ENCODE measurements at regions not wholly inside any gene's neighbourhood (a gene's known extent, or its start where the extent isn't known, plus 50 kb on each side); places are given as distances from the start of the nearest gene placed in this dataset.

- intact Hi-C loops (cut with micrococcal nuclease) = no loop called here
Measured at GRCh38 chr7:98679741-98680140, 62.7 kb downstream of the NPTX2 start.

- intact Hi-C loops (cut with micrococcal nuclease) = no loop called here
Measured at GRCh38 chr7:98681511-98681910, 64.4 kb downstream of the NPTX2 start.

DNA sequence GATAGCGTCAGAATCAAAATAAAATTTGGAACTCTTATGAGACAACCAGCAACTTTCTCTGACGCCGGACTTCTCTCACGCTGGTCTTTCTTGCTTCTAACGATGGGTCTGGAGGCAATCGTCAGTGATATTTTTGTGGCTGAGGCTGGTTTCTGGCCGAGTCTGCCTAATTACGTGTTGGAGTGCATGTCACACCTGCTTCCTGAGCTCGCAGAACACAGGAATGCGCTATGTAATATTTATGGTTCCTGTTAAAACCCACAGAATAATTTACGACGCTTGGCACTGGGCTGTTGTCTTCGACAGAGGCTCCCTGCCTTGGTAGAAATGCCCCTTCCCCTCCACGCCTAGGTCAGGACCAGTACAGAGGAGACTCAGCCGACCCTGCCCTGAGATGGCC is 64.9 kb downstream of the NPTX2 start:
- intact Hi-C loops (cut with micrococcal nuclease) = no loop called here

GRCh38 chr7:98683514-98683913 is 66.4 kb downstream of the NPTX2 start:
- intact Hi-C loops (cut with micrococcal nuclease) = no loop called here

GRCh38 chr7:98685541-98685940 is 68.5 kb downstream of the NPTX2 start:
- intact Hi-C loops (cut with micrococcal nuclease) = no loop called here

DNA sequence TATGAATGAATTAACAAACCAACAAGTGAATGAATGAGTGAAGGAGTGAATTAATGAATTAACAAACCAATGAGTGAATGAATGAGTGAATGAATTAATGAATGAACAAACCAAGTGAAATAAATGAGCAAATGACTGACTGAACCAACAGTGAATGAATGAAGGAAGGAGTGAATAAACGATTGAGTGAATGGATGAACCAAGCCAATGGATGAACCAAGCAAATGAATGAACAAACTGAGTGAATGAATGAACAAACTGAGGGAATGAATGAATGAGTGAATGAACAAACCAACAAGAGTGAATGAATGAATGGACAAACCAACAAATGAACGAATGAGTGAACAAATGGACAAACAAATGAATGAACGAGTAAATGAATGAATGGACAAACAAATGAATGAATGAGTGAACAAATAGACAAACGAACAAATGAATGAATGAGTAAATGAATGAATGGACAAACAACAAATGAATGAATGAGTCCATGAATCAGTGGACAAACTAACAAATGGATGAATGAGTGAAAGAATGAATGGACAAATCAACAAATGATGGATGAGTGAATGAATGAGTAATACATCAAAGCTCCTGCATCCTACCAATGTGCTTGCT is 69.5 kb downstream of the NPTX2 start:
- intact Hi-C loops (cut with micrococcal nuclease) = no loop called here

- intact Hi-C loops (cut with micrococcal nuclease) = no loop called here
Measured at GRCh38 chr7:98687111-98687751, 70.1 kb downstream of the NPTX2 start.

DNA sequence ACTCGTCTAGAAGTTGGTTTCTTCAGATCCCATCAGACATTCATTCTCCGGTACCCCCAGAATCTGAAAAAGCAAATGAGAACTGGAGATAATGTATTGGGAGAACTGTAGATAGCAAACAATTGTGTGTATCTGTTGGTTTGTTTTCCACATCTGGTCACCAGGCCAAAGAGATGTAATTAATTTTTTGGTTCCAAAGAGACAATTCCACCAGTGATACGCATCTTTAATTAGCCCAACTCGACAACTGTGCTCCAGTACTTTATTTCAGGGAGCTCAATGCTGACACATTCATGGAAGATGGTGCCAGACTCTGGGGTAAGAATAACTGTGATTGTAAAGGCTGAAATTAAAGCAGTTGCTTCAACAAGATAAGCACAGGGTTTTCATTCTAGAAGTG is 74.5 kb downstream of the NPTX2 start:
- intact Hi-C loops (cut with micrococcal nuclease) = no loop called here

DNA sequence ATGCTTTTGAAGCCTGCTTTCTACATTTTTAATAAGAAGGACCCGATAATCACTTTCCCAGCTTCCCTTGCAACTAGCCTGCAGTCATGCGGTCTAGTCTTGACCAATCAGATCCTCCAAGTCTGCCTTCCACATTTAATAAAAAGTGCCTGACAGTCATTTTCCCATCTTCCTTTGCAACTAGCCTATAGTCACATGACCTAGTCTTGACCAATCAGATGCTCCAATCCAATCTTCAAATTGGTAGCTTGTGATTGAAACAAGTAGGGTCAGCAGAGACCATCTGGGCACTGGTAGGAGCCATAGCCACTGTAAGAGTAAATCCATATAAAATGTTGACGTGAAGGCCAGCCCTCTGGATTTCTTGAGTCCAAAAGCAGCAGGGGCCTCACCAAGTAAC is 80.0 kb downstream of the NPTX2 start:
- intact Hi-C loops (cut with micrococcal nuclease) = no loop called here

DNA sequence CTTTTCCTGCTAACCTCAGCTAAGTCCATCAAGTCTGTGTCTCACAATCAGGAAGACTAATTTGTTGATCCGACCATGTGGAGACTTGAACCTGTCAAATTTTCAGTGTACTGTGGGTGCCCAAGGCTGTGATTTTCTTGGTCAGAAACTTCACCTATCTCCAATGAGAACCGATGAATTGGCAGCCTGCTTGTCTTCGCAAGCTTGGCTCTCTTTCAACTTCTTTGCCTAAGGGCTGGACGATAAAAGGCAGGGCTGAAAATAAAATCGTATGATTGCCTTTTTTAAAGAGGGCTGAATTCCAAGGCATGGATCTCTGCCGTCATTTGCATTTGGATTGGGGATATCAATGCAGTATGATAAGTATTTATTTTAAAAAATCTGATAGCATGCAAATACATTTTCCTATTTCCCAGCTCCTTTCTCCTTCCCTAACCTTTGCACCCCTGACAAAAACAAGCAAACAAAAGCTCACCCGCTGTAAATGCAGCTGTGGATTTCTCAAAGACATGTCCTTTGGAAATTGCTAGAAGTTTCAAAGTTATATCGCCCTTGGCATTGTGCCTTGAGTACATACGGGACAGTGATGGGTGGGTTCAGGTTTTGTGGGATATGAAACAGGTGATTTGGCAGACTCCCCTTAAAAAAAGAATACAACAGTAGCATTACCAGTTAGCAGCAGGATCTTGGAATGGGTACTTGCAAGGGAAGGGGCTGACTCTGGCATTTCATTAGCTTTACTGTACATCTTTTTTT is 80.6 kb downstream of the NPTX2 start:
- intact Hi-C loops (cut with micrococcal nuclease) = no loop called here

- intact Hi-C loops (cut with micrococcal nuclease) = no loop called here
Measured at GRCh38 chr7:98698976-98699375, 81.9 kb downstream of the NPTX2 start.

DNA sequence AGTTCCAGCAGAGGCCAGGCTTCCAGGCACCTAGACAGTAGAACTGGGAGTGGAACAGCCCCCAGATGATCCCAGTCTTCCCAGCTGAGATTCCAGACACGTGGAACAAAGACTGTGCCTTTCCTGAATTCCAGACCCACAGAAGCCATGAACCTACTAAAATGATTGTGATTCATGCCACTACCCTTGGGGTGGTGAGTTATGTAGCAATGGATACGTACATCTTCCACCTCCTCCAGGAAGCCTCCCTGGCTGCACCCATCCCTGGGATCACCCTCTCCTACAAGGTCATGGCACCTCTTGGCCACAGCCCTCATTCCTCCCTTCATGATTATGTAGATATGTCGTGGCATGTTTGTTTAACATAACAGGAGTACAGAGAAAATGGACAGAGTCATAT is 83.4 kb downstream of the NPTX2 start:
- intact Hi-C loops (cut with micrococcal nuclease) = no loop called here

GRCh38 chr7:98701372-98701771 is 84.3 kb downstream of the NPTX2 start:
- intact Hi-C loops (cut with micrococcal nuclease) = no loop called here

DNA sequence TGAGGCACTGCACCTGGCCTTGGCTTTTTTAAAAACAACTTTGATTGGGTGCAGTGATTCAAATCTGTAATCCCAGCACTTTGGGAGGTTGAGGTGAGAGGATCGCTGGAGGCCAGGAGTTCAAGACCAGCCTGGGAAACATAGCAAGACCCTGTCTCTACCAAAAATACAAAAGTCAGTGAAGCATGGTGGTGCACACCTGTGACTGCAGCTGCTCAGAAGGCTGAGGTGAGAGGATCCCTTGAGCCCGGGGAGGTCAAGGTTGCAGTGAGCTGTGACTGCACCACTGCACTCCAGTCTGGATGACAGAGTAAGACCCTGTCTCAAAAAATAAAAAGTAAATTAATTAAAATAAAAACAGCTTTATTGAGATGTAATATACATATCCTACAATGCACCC is 84.9 kb downstream of the NPTX2 start:
- intact Hi-C loops (cut with micrococcal nuclease) = no loop called here

- intact Hi-C loops (cut with micrococcal nuclease) = no loop called here
Measured at GRCh38 chr7:98703916-98704315, 86.8 kb downstream of the NPTX2 start.

DNA sequence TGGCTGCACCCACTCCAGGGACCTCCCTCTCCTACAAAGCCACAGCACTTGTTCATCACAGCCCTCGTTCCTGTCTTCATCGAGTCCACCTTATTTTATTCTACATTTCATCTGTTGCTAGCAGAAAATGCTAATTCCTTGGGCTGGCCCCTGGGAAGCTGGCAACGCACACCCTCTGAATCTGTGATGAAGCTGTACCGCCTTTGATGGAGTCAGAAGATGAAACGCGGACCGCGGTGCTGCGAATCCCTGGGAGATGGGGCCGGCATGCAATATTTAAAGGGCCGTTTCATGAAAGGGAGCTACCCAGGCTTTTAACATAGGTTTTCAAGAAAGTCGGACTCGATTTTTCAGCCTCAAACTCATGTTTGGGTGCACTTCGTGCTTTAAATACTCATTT is 88.5 kb downstream of the NPTX2 start:
- intact Hi-C loops (cut with micrococcal nuclease) = no loop called here

DNA sequence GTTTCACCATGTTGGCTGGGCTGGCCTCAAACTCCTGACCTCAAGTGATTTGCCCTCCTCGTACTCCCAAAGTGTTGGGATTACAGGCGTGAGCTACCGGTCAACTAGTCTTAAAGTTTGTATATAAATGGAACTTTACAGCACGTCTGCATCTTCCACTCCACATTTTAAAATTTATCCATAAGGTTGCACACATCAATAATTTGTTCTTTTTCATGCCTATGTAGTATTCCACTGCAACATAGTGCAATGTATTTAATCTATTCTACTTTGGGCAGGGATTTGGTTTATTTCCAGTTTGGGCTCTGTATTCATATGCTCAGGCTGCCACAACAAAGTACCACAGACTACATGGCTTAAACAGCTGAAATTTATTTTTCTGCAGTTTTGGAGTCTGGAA is 90.0 kb downstream of the NPTX2 start:
- intact Hi-C loops (cut with micrococcal nuclease) = no loop called here

DNA sequence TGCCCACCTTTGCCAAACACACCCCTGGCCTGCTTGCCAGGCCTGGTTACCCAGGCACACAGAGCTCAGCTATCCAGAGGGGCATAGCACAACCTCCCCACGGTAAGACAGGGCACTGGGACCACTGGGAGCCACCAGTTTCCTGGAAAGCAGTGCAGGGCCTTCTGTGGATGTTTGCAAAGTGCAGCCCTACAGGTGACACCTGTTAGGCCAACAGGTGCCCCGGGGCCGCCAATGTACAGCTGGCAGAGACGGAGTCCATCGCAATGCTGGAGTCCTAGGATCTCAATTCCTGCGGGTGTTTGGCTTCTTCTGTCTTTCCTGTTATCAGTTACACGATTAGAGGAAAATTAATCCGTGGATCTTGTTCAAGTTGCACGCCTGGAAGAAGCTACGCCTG is 94.9 kb downstream of the NPTX2 start:
- intact Hi-C loops (cut with micrococcal nuclease) = no loop called here

- intact Hi-C loops (cut with micrococcal nuclease) = no loop called here
Measured at GRCh38 chr7:98713165-98713810, 96.2 kb downstream of the NPTX2 start.

GRCh38 chr7:98719396-98719795 is 102.3 kb downstream of the NPTX2 start:
- intact Hi-C loops (cut with micrococcal nuclease) = no loop called here

- intact Hi-C loops (cut with micrococcal nuclease) = no loop called here
Measured at GRCh38 chr7:98722402-98722801, 105.3 kb downstream of the NPTX2 start.

DNA sequence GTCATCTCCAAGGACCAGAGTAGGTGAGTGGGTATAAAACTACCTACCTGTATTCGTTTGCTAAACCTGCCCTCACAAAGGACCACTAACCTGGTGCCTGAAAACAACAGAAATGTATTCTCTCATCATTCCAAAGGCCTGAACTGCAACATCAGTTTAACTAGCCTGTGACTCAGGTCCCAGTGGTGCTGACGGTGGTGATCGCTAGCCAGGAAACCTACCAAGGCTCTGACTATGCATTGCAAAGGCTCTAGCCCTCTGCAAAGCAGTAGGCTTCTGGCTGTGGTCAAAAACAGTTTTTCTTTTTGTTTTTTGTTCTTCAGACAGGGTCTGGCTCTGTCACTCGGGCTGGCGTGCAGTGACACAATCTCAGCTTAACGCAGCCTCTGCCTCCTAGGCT is 107.5 kb downstream of the NPTX2 start:
- intact Hi-C loops (cut with micrococcal nuclease) = no loop called here
